ENCODE measurements at regions not wholly inside any gene's neighbourhood (a gene's known extent, or its start where the extent isn't known, plus 50 kb on each side); places are given as distances from the start of the nearest gene placed in this dataset.

DNA sequence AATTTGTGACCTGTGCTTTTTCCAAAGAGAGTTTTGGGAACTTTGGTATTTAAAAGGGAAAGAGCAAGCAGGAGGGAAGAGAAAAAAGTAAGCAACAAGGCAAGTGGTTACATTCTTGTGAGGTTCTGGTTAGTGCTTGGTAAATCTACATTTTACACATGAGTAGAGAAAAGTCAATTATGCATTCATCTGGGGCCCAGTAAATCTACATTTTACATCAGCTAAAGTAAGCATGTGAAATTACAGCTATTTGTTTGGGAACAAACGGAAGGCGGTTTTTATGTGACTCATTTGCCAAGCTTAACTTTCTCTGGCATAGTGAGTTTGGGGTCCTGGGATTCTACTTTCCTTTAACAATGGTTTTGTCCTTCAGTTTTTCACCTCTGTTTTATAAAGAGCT lies 102.2 kb downstream of the SNX18 start:
- H3K4me3 ChIP-seq (ENCODE audit: low read depth, low read length), result no peak overlapping the region
- DNase-seq (ENCODE audit: low read depth), result peak; percentile 19
- TF ChIP-seq, protein P1, sequence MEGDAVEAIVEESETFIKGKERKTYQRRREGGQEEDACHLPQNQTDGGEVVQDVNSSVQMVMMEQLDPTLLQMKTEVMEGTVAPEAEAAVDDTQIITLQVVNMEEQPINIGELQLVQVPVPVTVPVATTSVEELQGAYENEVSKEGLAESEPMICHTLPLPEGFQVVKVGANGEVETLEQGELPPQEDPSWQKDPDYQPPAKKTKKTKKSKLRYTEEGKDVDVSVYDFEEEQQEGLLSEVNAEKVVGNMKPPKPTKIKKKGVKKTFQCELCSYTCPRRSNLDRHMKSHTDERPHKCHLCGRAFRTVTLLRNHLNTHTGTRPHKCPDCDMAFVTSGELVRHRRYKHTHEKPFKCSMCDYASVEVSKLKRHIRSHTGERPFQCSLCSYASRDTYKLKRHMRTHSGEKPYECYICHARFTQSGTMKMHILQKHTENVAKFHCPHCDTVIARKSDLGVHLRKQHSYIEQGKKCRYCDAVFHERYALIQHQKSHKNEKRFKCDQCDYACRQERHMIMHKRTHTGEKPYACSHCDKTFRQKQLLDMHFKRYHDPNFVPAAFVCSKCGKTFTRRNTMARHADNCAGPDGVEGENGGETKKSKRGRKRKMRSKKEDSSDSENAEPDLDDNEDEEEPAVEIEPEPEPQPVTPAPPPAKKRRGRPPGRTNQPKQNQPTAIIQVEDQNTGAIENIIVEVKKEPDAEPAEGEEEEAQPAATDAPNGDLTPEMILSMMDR (conservative IDR thresholded peaks at IDR 0.05; ENCODE audit: low read depth, low read length), result no peak

DNA sequence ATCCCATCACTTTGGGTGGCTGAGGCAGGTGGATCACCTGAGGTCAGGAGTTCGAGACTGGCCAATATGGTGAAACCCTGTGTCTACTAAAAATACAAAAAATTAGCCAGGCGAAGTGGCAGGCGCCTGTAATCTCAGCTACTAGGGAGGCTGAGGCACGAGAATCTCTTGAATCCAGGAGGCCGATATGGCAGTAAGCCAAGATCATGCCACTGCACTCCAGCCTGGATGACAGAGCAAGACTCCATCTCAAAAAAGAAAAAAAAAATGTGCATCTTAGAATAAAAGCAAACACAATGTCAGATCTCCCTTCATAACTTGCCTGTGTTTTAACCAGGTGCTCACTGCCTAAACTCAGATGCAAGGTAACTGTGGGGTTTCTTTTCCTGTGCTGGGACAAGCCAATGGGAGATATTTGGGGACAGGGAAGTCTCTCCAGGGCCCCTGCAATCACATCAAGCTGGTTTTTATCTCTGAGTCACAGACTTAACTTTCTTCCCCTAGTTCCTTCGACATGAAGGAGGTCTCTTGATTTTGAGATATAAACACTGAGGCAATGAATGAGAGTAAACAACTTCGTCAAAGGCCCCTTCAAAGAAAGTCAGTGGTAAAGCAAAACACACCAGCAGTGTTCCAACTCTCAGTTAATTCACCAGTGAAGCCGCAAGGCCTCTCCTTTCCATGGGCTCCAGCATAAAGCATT lies 99.1 kb downstream of the SNX18 start:
- H3K4me3 ChIP-seq (ENCODE audit: low read depth, low read length), result no peak overlapping the region
- DNase-seq (ENCODE audit: low read depth), result no peak
- TF ChIP-seq, protein P1 (conservative IDR thresholded peaks at IDR 0.05; ENCODE audit: low read depth, low read length), result no peak

DNA sequence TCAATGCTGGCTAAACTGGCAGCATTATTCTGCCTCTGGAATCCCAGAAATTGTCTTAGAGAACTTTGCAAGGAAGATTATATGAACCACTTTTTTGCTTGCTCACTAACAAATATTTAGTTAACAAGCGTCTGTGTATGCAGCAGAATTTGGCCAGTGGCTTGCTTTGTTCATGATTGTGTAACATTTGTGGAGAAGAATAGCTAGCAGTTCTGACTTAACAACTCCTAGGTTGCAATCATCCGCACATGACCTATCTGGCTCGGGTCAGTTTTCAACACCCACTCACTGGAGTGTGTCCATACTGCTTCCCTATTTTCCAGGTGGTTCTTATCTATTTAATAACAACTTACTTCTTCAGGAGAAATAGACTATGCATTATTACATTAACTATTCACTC lies 98.5 kb downstream of the SNX18 start:
- TF ChIP-seq, protein P1 (conservative IDR thresholded peaks at IDR 0.05; ENCODE audit: low read depth, low read length), result no peak
- no peak overlapping the region for H3K4me3 ChIP-seq (ENCODE audit: low read depth, low read length)

DNA sequence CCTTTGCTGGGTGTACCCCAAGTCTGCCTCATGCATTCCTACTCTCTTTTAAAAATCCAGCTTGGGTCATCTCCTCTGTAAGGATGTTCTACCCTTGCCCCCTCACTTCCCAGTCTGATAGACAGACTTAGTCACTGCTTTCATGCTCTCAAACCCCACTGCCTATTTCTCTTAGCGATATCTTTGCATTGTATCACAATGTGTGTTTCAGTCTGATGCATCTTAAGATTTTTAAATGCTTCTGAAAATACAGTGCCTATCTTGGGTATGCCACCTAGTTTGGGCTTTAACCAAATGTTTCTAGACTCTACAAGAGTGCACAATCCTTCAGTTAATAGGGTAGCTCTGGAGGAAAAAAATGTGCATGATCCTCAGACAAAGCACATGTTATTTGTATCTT lies 97.8 kb downstream of the SNX18 start:
- no peak for DNase-seq (ENCODE audit: low read depth)
- H3K4me3 ChIP-seq (ENCODE audit: low read depth, low read length), result no peak overlapping the region
- TF ChIP-seq, protein P1 (conservative IDR thresholded peaks at IDR 0.05; ENCODE audit: low read depth, low read length), result no peak

More for the DNA sequence above, 98.5 kb downstream of the SNX18 start:
- peak; percentile 75 for DNase-seq (ENCODE audit: low read depth)

DNA sequence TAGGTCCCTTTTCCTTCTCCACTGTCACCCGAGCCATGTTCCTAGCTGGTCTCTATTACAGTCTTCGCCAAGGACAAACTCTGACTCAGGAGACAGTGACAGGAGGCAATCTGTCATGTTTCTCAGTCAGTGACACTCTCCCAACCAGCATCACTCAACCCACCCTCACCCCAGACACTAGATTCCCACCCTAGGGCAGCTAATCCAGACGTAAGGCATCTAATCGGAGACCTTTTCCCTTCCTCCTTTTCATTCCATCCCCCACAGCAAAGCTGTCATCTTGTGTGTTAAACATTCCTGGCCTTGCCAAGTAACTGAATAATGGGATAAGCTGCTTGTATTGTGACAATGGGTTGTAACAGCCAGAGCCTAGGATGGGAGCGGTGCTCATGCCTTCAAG lies 95.2 kb downstream of the SNX18 start:
- DNase-seq (ENCODE audit: low read depth), result no peak
- TF ChIP-seq, protein P1 (conservative IDR thresholded peaks at IDR 0.05; ENCODE audit: low read depth, low read length), result no peak
- no peak overlapping the region for H3K4me3 ChIP-seq (ENCODE audit: low read depth, low read length)

DNA sequence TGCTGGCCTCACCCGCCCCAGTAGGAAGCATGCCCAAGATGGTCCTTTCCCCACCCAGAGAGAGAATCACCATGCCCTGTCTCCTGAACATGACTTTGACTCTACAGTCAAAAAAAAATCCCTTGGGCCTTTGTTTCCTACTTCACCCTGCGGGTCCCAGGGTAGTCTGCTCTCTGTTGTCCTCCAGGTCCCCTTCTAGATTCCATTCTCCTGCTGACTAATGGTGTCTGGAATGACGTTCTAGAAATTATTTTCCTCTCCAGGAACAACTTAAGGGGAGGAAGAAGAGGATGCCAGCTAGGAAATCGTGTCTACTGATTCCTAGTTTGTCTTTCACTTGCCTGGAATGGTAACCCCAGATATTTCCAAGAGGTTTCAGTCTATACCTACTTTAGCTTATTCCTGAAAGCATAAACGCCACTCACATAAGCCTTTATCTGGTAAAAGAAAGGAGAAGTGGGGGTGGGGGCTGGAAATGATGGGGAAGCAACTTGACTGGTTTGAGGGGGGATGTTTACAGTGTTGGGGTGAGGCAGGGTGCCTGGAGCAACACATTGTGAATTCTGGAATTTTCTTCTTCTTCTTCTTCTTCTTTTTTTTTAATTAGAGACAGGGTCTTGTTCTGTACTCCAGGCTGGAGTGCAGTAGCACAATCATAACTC lies 93.9 kb downstream of the SNX18 start:
- DNase-seq (ENCODE audit: low read depth), result peak; percentile 18
- no peak overlapping the region for H3K4me3 ChIP-seq (ENCODE audit: low read depth, low read length)
- TF ChIP-seq, protein P1 (conservative IDR thresholded peaks at IDR 0.05; ENCODE audit: low read depth, low read length), result no peak

Data from choroid plexus epithelial cell (primary cell).